HCT116 (cell line): ENCODE measurements at regions not wholly inside any gene's neighbourhood (a gene's known extent, or its start where the extent isn't known, plus 50 kb on each side); places are given as distances from the start of the nearest gene placed in this dataset.

ENCODE experiments used
- ATAC-seq: fragments of 200-7000 bp; cut with Tn5 transposase; 2 replicates; pipeline ENCODE4 v1.9.1; 2020; ENCODE audit warnings: mild to moderate bottlenecking, moderate library complexity
- BruUV-seq: library from RNA; stranded (reverse); fragments of 400-500 nt; replicated peaks from 2 replicates; lab custom pipeline; 2021; lab: Mats Ljungman, UMichigan
- CTCF ChIA-PET: fragments of 300-600 bp; sonication (Branson Sonifier 250); formaldehyde crosslinking; loops from one replicate; lab custom pipeline; 2021; ENCODE audit warnings: antibody characterized with exemption; lab: Charles Lee
- POLR2A ChIA-PET: fragments of 300-600, 350-600 bp; sonication (Branson Sonifier 250); formaldehyde crosslinking; loops from one replicate; lab custom pipeline; 2021; ENCODE audit warnings: antibody characterized with exemption; lab: Charles Lee
- RAD21 ChIA-PET, 2 experiments: fragments of 300-600 bp; sonication (Branson Sonifier 250); formaldehyde crosslinking; loops; one replicate each; lab custom pipeline; 2023; ENCODE audit warnings: low total read pairs in 2 of 2; ENCODE audit not compliant: uncharacterized antibody in 2 of 2, unreplicated experiment in 2 of 2, low non-redundant PET in 1 of 2; lab: Charles Lee
- DNase-seq: peaks from one replicate; pipeline ENCODE4 v3.0.0-alpha.2; 2010; ENCODE audit warnings: low read depth, low spot score
- H2AFZ ChIP-seq: fragments of 200-600 bp; shearing (Covaris generic), sonication (generic); 2 replicates; pipeline ENCODE4 v1.6.1; 2017; ENCODE audit warnings: low read depth, mixed run types, mixed read lengths, antibody characterized with exemption, low read length; ENCODE audit not compliant: poor library complexity, severe bottlenecking
- H3K27ac ChIP-seq: 2 replicates; pipeline ENCODE4 v1.5.1; 2012; ENCODE audit warnings: low read depth, low read length
- H3K27me3 ChIP-seq: fragments of 200-600 bp; sonication (generic); 2 replicates; pipeline ENCODE4 v1.6.1; 2016; ENCODE audit warnings: mixed run types, low read length, mixed read lengths; ENCODE audit not compliant: insufficient read depth
- H3K36me3 ChIP-seq, 2 experiments: fragments of 200-500 bp in 1 of 2; fragments of 200-600 bp in 1 of 2; sonication (Bioruptor generic) in 1 of 2; sonication (generic) in 1 of 2; 2 replicates each; pipeline versions ENCODE4 v1.5.1 to v1.6.1; 2014 to 2016; ENCODE audit warnings: low read length in 2 of 2, inconsistent platforms in 1 of 2, mixed read lengths in 1 of 2, mixed run types in 1 of 2; ENCODE audit not compliant: insufficient read depth in 2 of 2, control insufficient read depth in 1 of 2
- H3K4me1 ChIP-seq, 2 experiments: fragments of 200-600 bp in 1 of 2; sonication (generic) in 1 of 2; 2 replicates each; pipeline versions ENCODE4 v1.5.1 to v1.6.1; 2012 to 2017; ENCODE audit warnings: low read length in 2 of 2, inconsistent platforms in 1 of 2, mild to moderate bottlenecking in 1 of 2, mixed read lengths in 1 of 2, mixed run types in 1 of 2, moderate library complexity in 1 of 2; ENCODE audit not compliant: insufficient read depth in 2 of 2, control insufficient read depth in 1 of 2
- H3K4me2 ChIP-seq: fragments of 200-600 bp; sonication (generic); 2 replicates; pipeline ENCODE4 v1.6.1; 2017; ENCODE audit warnings: mixed run types, low read length, mixed read lengths
- H3K4me3 ChIP-seq, 2 experiments: fragments of 200-600 bp in 1 of 2; sonication (generic) in 1 of 2; replicated peaks in 1 of 2; 2 replicates each; pipeline ENCODE4 v1.5.1; 2011 to 2016; ENCODE audit warnings: low read length in 2 of 2, control low read depth in 1 of 2, low read depth in 1 of 2, mild to moderate bottlenecking in 1 of 2, mixed read lengths in 1 of 2, mixed run types in 1 of 2
- H3K79me2 ChIP-seq: fragments of 200-600 bp; sonication (generic); 2 replicates; pipeline ENCODE4 v1.6.1; 2017; ENCODE audit warnings: mild to moderate bottlenecking, mixed run types, low read length, moderate library complexity, mixed read lengths; ENCODE audit not compliant: insufficient read depth
- H3K9ac ChIP-seq: fragments of 200-600 bp; sonication (generic); 2 replicates; pipeline ENCODE4 v1.6.1; 2016; ENCODE audit warnings: low read length, mixed read lengths
- H3K9me2 ChIP-seq: fragments of 200-600 bp; sonication (generic), shearing (Covaris generic); 2 replicates; pipeline ENCODE4 v1.6.1; 2017; ENCODE audit warnings: mixed run types, mild to moderate bottlenecking, moderate library complexity; ENCODE audit not compliant: insufficient read depth
- H3K9me3 ChIP-seq, 2 experiments: fragments of 200-500 bp in 1 of 2; fragments of 200-600 bp in 1 of 2; sonication (Bioruptor generic) in 1 of 2; sonication (generic) in 1 of 2; 2 replicates each; pipeline ENCODE4 v1.6.1; 2014 to 2017; ENCODE audit warnings: low read length in 2 of 2, mixed read lengths in 2 of 2, inconsistent platforms in 1 of 2, low read depth in 1 of 2, mild to moderate bottlenecking in 1 of 2, mixed run types in 1 of 2, moderate library complexity in 1 of 2; ENCODE audit not compliant: control insufficient read depth in 1 of 2, insufficient read depth in 1 of 2
- H4K20me1 ChIP-seq: fragments of 200-600 bp; sonication (generic), shearing (Covaris generic); 2 replicates; pipeline ENCODE4 v1.6.1; 2017; ENCODE audit warnings: mixed run types, mild to moderate bottlenecking, moderate library complexity; ENCODE audit not compliant: insufficient read depth
- ATF3 ChIP-seq: IDR thresholded peaks from 2 replicates; pipeline ENCODE4 v1.6.1; 2012
- FOSL1 ChIP-seq: IDR thresholded peaks from 2 replicates; pipeline ENCODE4 v1.6.1; 2012; ENCODE audit warnings: low read depth
- JUND ChIP-seq: IDR thresholded peaks from 2 replicates; pipeline ENCODE4 v1.6.1; 2012
- RAD21 ChIP-seq: IDR thresholded peaks from 2 replicates; pipeline ENCODE4 v1.6.1; 2012; ENCODE audit warnings: low read depth, mild to moderate bottlenecking
- REST ChIP-seq: IDR thresholded peaks from 2 replicates; pipeline ENCODE4 v1.6.1; 2012; ENCODE audit warnings: low read depth
- SP1 ChIP-seq: IDR thresholded peaks from 2 replicates; pipeline ENCODE4 v1.6.1; 2012; ENCODE audit warnings: low read depth
- SRF ChIP-seq: IDR thresholded peaks from 2 replicates; pipeline ENCODE4 v1.6.1; 2012; ENCODE audit warnings: low read depth
- TCF7L2 ChIP-seq: IDR thresholded peaks from 2 replicates; pipeline ENCODE4 v1.7.0; 2011; ENCODE audit warnings: borderline replicate concordance, inconsistent platforms; ENCODE audit not compliant: insufficient read depth, insufficient read length; ENCODE audit errors: extremely low read depth
- YY1 ChIP-seq: IDR thresholded peaks from 2 replicates; pipeline ENCODE4 v1.6.1; 2011; ENCODE audit warnings: low read length, low read depth, moderate library complexity, mild to moderate bottlenecking; ENCODE audit not compliant: insufficient replicate concordance; ENCODE audit errors: extremely low read depth
- ZBTB33 ChIP-seq: IDR thresholded peaks from 2 replicates; pipeline ENCODE4 v1.6.1; 2011; ENCODE audit warnings: mild to moderate bottlenecking, low read length, moderate library complexity; ENCODE audit not compliant: insufficient replicate concordance; ENCODE audit errors: extremely low read depth
- intact Hi-C: fragments of 100-400 bp; cut with micrococcal nuclease; formaldehyde crosslinking; loops from 2 replicates; pipeline ENCODE4 v1.10.0; 2022
- TF ChIP-seq, protein P1 (sequence below): IDR thresholded peaks from 2 replicates; pipeline ENCODE4 v1.6.1; 2012
- TF ChIP-seq, protein P2 (sequence below), 3 experiments: fragments of 200-600 bp in 1 of 3; sonication (generic) in 1 of 3; IDR thresholded peaks in 2 of 3; conservative IDR thresholded peaks in 1 of 3; 2 replicates each; pipeline ENCODE4 v1.5.1; 2012 to 2017; ENCODE audit warnings: low read depth in 2 of 3, low read length in 2 of 3, antibody characterized with exemption in 1 of 3, borderline replicate concordance in 1 of 3, control low read depth in 1 of 3, mild to moderate bottlenecking in 1 of 3, mixed read lengths in 1 of 3, mixed run types in 1 of 3, moderate library complexity in 1 of 3; ENCODE audit not compliant: insufficient read depth in 1 of 3

- no peaks in the 10 kb centered on the region for H4K20me1 ChIP-seq
- H3K79me2 ChIP-seq: no peaks in the 10 kb centered on the region
- BruUV-seq: no TSS peak
- no peak overlapping the region for H3K4me3 ChIP-seq
- TF ChIP-seq SRF (no peak), YY1 (no peak)
- no peak overlapping the region for H3K27ac ChIP-seq
- ChIA-PET CTCF (no interaction called here), RAD21 (no interaction called here), POLR2A (no interaction called here)
- no peaks in the 10 kb centered on the region for H3K9me2 ChIP-seq
- no peaks in the 10 kb centered on the region for H3K4me1 ChIP-seq
- intact Hi-C loops: no loop called here
- no peak overlapping the region for H2AFZ ChIP-seq
- H3K36me3 ChIP-seq: no peaks in the 10 kb centered on the region
- DNase-seq (no peak), ATAC-seq (no peak)
- no peak overlapping the region for H3K4me2 ChIP-seq
- H3K27me3 ChIP-seq: no peaks in the 10 kb centered on the region
- H3K9ac ChIP-seq: no peak overlapping the region
- no peaks in the 10 kb centered on the region for H3K9me3 ChIP-seq
Measured at GRCh38 chr5:72720205-72720604, 96.3 kb upstream of the TNPO1 start.

- BruUV-seq: no TSS peak
- no peaks in the 10 kb centered on the region for H3K36me3 ChIP-seq
- no peak overlapping the region for H2AFZ ChIP-seq
- intact Hi-C loops: no loop called here
- ATAC-seq (no peak), DNase-seq (no peak)
- H3K9ac ChIP-seq: no peak overlapping the region
- no peak overlapping the region for H3K4me2 ChIP-seq
- no peak overlapping the region for H3K4me3 ChIP-seq
- H3K27me3 ChIP-seq: no peaks in the 10 kb centered on the region; the same call in 1 of the 2 replicates
- no peak overlapping the region for H3K27ac ChIP-seq
- ChIA-PET POLR2A (no interaction called here), CTCF (no interaction called here), RAD21 (no interaction called here)
- no peaks in the 10 kb centered on the region for H3K79me2 ChIP-seq
- H3K9me3 ChIP-seq: no peaks in the 10 kb centered on the region
- H4K20me1 ChIP-seq: no peaks in the 10 kb centered on the region
- no peaks in the 10 kb centered on the region for H3K9me2 ChIP-seq
- no peaks in the 10 kb centered on the region for H3K4me1 ChIP-seq
- TF ChIP-seq SRF (no peak), FOSL1 (no peak), JUND (no peak), ZBTB33 (no peak), REST (no peak), ATF3 (no peak), RAD21 (no peak), TCF7L2 (no peak), SP1 (no peak)
- TF ChIP-seq, protein P1, sequence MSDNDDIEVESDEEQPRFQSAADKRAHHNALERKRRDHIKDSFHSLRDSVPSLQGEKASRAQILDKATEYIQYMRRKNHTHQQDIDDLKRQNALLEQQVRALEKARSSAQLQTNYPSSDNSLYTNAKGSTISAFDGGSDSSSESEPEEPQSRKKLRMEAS: no peak
- TF ChIP-seq, protein P2, sequence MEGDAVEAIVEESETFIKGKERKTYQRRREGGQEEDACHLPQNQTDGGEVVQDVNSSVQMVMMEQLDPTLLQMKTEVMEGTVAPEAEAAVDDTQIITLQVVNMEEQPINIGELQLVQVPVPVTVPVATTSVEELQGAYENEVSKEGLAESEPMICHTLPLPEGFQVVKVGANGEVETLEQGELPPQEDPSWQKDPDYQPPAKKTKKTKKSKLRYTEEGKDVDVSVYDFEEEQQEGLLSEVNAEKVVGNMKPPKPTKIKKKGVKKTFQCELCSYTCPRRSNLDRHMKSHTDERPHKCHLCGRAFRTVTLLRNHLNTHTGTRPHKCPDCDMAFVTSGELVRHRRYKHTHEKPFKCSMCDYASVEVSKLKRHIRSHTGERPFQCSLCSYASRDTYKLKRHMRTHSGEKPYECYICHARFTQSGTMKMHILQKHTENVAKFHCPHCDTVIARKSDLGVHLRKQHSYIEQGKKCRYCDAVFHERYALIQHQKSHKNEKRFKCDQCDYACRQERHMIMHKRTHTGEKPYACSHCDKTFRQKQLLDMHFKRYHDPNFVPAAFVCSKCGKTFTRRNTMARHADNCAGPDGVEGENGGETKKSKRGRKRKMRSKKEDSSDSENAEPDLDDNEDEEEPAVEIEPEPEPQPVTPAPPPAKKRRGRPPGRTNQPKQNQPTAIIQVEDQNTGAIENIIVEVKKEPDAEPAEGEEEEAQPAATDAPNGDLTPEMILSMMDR (IDR thresholded peaks at IDR 0.05 in 2 of 3, conservative IDR thresholded peaks at IDR 0.05 in 1 of 3; ENCODE audit: borderline replicate concordance in 1 of 3, insufficient read depth in 1 of 3, low read depth in 2 of 3, low read length in 2 of 3): no peak
Measured at GRCh38 chr5:72711351-72711750, 105.1 kb upstream of the TNPO1 start.
